HG03196 (cell line): ENCODE measurements at regions not wholly inside any gene's neighbourhood (a gene's known extent, or its start where the extent isn't known, plus 50 kb on each side); places are given as distances from the start of the nearest gene placed in this dataset.

Experiments
- ATAC-seq: cut with Tn5 transposase; IDR thresholded peaks from one replicate; pipeline ENCODE4 v1.9.1; 2021; ENCODE audit not compliant: unreplicated experiment

GRCh38 chr11:111098091-111098490 is 147.4 kb upstream of the POU2AF2 start:
- ATAC-seq: peak; percentile 79

- ATAC-seq: no peak
Measured at GRCh38 chr11:111097191-111097590, 148.3 kb upstream of the POU2AF2 start.

GRCh38 chr11:111095327-111095726 is 150.2 kb upstream of the POU2AF2 start:
- ATAC-seq: peak; percentile 49

- no peak for ATAC-seq
Measured at GRCh38 chr11:111093061-111093460, 152.5 kb upstream of the POU2AF2 start.

GRCh38 chr11:111091321-111091938 is 154.1 kb upstream of the POU2AF2 start:
- ATAC-seq: no peak

GRCh38 chr11:111089759-111090158 is 155.8 kb upstream of the POU2AF2 start:
- ATAC-seq: no peak

GRCh38 chr11:111088847-111089355 is 156.6 kb upstream of the POU2AF2 start:
- no peak for ATAC-seq

- ATAC-seq: no peak
Measured at GRCh38 chr11:111086058-111086457, 159.5 kb upstream of the POU2AF2 start.

GRCh38 chr11:111082664-111083063 is 162.9 kb upstream of the POU2AF2 start:
- ATAC-seq: no peak

- ATAC-seq: no peak
Measured at GRCh38 chr11:111081021-111081511, 164.5 kb upstream of the POU2AF2 start.

- ATAC-seq: no peak
Measured at GRCh38 chr11:111077530-111078322, 167.8 kb upstream of the POU2AF2 start.

GRCh38 chr11:111069066-111069465 is 176.5 kb upstream of the POU2AF2 start:
- ATAC-seq: no peak

GRCh38 chr11:111067994-111068393 is 177.5 kb upstream of the POU2AF2 start:
- no peak for ATAC-seq

GRCh38 chr11:111066846-111067245 is 178.7 kb upstream of the POU2AF2 start:
- ATAC-seq: no peak

GRCh38 chr11:111063726-111064517 is 181.6 kb upstream of the POU2AF2 start:
- ATAC-seq: no peak

GRCh38 chr11:111062420-111062819 is 183.1 kb upstream of the POU2AF2 start:
- ATAC-seq: no peak

- no peak for ATAC-seq
Measured at GRCh38 chr11:111059726-111060125, 185.8 kb upstream of the POU2AF2 start.

- no peak for ATAC-seq
Measured at GRCh38 chr11:111049131-111049530, 196.4 kb upstream of the POU2AF2 start.

- no peak for ATAC-seq
Measured at GRCh38 chr11:111047374-111047773, 198.2 kb upstream of the POU2AF2 start.

GRCh38 chr11:111046291-111046690 is 199.2 kb upstream of the POU2AF2 start:
- no peak for ATAC-seq

GRCh38 chr11:111045874-111046273 is 199.7 kb upstream of the POU2AF2 start:
- ATAC-seq: no peak
